HG02759 (cell line): ENCODE measurements at regions not wholly inside any gene's neighbourhood (a gene's known extent, or its start where the extent isn't known, plus 50 kb on each side); places are given as distances from the start of the nearest gene placed in this dataset.

Experiments used
- ATAC-seq: cut with Tn5 transposase; IDR thresholded peaks from one replicate; pipeline ENCODE4 v1.9.1; 2021; ENCODE audit warnings: mild to moderate bottlenecking, moderate library complexity; ENCODE audit not compliant: unreplicated experiment

DNA sequence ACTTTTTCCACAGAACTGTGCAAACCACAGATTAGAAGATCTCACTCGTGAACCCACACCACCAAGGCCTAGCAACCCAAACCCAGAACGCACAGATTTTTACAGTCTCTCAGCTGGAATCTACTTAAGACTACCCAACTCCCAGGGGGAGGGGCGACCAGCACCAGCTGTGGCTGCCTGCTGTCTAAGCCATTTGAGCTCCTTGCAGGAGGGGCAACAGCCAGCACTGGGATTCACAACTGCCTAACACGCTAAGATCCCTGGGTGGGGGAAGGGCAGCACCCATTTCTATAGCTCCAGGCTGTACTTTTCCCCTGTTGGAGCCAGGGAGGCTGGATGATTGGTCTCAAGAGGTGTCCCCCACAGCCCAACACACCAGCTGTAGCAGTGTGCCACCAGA is 368.8 kb downstream of the SUCLA2 start:
- no peak for ATAC-seq

DNA sequence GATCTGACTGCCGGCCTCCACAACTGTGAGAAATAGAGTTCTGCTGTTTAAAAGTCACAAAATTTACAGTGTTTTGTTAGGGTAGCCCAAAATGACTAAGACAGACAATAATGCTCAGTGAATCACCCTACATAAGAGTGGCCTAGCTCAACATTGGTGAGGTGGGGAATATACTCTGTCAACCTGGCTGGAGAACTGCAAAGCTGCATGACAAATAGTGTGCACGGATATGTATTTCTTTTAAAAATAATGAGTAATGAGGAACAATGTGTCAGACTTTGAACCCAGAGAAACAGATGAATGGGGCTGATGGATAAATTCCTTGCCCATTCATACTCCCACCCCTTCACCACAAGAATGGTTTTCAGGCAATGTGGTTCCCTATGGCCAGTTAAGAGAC is 372.4 kb downstream of the SUCLA2 start:
- ATAC-seq = no peak

DNA sequence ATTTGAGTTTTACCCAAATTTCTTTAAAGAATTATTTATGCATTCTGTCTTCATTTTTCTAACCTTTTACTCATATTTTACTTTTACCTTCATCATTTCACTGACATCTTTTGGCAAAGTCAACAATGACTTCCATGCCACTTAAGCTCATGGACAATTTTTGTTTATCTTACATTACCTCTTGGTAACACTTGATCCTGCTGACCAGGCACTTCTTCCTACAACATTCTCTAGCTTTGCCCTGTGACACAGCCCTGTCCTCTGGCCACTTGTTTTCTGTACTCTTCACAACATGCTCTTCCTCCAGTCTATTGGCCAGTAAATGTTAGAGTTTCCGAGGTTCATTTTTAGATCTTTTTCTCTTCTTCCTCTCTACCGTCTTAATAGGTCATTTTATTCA is 377.2 kb downstream of the SUCLA2 start:
- no peak for ATAC-seq

DNA sequence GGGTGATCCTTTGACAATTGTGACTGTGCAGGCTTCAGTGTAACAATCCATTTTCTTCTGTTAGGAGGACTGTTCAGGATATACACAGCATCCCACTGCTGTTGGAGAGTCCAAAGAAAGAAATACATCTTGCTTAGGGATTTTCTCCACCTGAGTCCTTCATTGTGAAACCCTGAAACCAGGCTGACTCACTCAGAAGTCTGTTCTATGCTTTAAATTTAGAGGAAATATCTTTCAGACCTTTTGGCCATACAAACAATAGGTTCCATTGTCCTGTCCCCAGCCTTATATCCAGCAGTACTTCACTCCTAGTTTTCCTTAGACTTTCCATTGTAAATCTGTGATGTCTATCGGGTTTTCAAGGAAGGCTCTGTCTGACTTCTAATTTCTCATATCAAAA is 379.1 kb downstream of the SUCLA2 start:
- no peak for ATAC-seq

GRCh38 chr13:47611664-47612288 is 389.3 kb downstream of the SUCLA2 start:
- ATAC-seq = no peak

DNA sequence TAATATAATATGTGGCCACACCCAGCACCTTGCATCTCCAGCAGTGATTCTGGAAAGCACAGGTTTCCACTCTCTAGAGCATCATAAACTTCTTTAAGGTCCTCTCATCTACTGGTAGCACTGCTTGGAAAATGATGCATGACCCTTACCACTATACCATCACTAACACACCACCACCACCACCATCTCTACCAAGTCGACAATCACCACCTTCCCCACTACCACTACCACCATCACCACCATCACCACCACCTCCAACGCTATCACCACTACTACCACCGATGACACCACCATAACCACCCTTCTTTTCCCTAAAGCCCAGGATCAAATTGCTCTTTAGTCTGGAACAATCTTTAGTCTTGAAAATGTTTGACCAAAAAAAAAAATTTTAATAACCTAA is 390.4 kb downstream of the SUCLA2 start:
- ATAC-seq = no peak

DNA sequence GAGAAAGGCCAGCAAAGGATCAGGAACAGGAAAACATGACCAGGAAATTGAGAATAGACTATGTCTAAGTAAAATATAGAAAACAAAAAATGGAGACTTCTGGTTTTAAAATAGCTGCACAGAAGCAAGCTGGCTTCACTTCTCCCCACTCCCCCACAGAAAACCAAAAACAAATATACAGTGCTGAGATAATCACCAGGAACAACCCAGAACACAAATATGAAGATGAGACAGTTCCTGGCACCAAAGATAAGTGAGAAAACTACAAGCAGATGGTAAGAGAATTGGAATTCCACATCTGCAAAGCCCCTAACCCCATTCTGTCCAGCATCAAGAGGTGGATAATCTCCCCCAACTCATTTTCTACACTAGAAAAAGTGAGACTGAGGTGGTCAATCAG is 397.7 kb downstream of the SUCLA2 start:
- no peak for ATAC-seq

DNA sequence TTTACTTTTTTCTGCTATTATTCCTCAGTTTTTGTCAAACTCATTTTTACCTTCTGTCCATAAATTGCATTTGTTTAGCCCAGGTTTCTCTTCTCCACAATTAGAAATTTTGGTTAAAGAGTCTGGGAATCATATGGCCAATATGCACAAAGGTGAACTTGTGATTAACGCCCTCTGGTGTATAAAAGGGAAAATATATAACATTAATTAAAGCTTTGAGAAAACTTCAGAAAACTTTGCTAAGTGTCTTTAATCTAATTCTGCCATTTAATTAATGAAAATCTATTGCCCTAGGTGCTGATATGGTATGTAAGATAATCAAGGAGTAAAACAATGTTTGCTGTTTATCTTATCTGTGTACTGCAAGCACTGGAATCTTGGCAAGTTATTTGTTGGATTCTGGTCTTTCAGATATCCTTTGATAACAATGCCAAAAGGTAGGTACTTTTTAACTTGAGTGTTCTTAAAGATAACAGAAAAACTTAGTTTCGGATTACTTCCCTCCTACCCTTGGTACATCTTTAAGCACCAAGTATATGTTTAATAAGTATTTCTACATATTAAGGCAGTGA is 402.6 kb downstream of the SUCLA2 start:
- no peak for ATAC-seq

- ATAC-seq = no peak
Measured at GRCh38 chr13:47594833-47595232, 406.2 kb downstream of the SUCLA2 start.

GRCh38 chr13:47592256-47592655 is 408.8 kb downstream of the SUCLA2 start:
- ATAC-seq = no peak

GRCh38 chr13:47588676-47589075 is 412.4 kb downstream of the SUCLA2 start:
- no peak for ATAC-seq

GRCh38 chr13:47572375-47572774 is 428.7 kb downstream of the SUCLA2 start:
- no peak for ATAC-seq

GRCh38 chr13:47564041-47564440 is 437.0 kb downstream of the SUCLA2 start:
- no peak for ATAC-seq

DNA sequence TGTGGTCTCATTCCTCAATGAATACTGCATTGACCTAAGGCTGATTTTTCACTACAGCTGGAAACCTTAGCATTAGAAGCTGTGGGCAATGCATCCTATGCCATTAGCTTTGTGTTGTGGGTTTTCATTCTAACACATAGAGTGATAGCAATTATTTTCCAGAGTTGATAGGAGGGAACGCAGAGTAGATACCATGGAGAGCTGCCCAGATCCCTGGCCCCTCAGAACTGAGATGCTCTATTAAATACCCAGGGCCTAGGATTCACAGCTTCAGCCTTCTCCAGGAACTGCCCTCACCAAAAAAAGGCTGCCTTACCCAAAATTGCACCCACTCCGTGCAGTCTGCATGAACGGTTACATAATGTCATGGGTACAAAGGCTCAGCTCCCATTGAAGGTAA is 444.4 kb downstream of the SUCLA2 start:
- no peak for ATAC-seq

DNA sequence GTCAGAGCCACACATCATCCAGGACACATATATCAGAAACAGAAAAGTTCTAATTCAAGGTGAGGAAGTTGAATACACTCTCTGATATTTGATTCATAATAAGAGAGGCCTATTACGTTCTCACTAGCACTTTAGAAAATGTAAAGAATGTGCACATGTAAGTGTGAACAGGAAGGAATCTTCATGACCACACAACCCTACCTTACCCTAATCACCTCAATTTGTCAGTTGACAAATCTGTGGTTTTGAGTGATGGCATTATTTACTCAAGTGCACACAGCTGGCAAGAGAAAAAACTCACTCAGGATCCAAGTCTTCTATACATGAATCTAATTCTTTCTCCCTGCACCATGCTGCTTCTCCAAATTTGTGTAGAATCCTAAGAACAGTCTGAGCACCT is 445.8 kb downstream of the SUCLA2 start:
- ATAC-seq = no peak

DNA sequence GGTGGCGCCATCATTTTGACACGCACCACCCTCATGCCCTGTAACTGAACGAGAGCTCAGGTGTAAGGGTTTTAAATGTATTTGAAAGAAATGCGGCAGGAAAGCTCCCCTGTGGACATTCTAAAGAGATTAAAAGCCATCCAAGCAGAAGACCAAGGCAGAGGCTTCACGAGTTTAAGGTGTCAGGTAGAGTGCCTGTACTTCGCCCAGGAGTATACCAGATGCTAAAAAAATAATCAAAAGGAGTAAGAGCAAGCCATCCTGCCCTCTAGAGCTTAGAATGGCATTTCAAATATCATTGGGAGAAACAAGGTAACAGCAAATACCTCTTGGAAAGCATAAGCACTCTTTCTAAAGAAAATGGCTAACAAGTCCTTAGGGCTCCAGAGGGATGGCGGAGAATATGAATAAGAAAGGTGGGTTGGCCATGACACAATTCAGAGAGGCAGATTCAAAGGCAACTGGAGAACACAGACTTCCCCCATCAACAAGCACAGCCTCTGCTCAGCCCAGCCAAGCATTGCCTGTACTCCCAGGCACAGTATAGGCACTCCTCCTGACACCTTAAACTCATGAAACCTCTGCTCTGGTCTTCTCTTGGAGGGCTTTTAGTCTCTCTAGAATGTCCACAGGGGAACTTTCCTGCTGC is 447.6 kb downstream of the SUCLA2 start:
- ATAC-seq = no peak

DNA sequence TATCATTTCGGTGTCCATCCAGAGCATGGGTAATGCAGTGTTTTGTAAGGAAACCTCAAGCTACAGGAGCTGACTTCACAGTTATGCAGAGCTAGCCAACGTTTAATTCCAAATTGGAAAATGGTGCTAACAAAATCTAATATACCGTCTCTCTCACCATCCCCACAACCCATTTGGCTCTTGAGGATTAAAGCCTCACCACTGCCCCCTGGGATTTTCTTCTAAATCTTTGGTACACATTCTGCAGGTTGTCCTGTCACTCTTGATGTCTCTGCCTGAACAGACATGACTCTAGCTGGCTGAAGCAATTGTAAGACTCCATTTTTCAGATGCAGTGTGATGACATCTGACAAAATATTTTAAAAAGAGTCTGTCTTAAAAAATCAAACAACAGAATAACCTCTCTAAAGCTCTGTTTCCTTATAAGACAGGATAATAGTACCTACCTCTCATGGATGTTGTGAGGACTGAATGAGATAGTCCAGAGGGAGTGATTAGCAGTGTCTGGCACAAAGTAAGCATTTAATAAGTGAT is 451.8 kb downstream of the SUCLA2 start:
- ATAC-seq = no peak

DNA sequence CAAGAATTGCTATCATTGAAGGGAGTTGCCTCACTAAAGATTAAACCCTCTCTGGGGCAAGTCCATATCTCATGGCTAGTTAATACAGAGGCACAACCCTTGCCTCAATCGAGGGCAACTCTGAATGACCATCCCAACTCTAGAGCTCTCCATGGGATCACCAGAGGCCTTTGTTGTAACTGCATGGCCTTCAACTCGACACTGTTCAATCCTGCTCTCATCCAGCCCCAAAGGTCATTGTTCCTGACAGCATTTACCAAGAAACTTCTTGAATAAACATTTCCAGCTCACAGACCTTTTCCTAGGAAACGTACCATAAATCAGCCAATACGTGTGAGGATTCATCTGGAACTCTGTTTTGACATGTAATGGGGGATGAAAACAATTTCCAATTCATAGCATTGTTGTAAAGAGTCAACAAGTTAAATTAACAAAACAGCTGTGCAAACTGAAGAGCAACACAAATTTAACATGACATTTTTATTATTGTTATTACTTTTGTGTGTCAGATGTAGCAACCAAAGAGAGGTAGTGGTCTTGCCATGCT is 452.7 kb downstream of the SUCLA2 start:
- no peak for ATAC-seq

- no peak for ATAC-seq
Measured at GRCh38 chr13:47546391-47547225, 454.5 kb downstream of the SUCLA2 start.

- no peak for ATAC-seq
Measured at GRCh38 chr13:47545201-47546024, 455.7 kb downstream of the SUCLA2 start.
